GM12891 (cell line): ENCODE measurements at regions not wholly inside any gene's neighbourhood (a gene's known extent, or its start where the extent isn't known, plus 50 kb on each side); places are given as distances from the start of the nearest gene placed in this dataset.

Source experiments
- POLR2A ChIP-seq: IDR thresholded peaks from 2 replicates; pipeline ENCODE4 v1.6.1; 2011; ENCODE audit warnings: low read depth, low read length, control low read depth
- POLR2AphosphoS5 ChIP-seq: IDR thresholded peaks from 2 replicates; pipeline ENCODE4 v1.6.1; 2011; ENCODE audit warnings: low read depth, low read length, control low read depth
- POU2F2 ChIP-seq: IDR thresholded peaks from 2 replicates; pipeline ENCODE4 v1.6.1; 2011; ENCODE audit warnings: low read depth, mild to moderate bottlenecking, control low read depth, low read length, moderate library complexity

DNA sequence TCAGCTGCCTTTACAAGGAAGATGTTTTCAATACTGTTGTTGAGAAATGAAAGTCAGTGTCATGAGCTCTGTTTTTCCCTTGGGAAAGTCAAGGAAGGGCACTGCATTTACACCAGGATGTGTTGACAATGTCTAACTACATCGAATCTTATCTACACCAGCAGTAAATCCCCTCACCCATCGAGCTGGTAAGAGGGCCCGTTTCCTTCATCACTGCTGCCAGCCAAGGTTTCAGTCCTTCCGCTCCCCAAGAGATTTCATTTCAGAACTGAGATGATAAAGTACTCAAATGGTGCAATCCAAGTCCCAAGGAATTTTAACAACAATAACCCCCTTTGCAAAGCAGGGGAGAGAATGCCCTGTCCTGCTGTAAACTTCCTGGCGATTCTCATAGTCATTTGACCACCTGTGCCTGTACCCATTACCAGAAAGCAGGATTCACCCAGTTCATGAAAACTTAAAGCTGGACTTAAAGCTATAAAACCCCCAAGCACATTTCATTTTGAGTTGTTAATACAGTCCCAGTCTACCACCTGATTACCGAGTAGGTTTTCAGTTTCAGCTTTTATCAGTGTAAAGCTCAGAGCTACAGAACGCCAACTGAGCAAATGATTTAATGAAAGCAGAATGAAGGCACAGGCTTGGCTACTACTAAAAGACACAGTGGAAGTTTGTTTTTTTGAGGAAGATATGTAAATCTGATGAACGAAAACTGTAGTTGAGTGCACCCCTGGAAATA lies 122.5 kb upstream of the TAB2 start:
- no peak for TF ChIP-seq POLR2A
- no peak for TF ChIP-seq POLR2AphosphoS5
- TF ChIP-seq POU2F2 = no peak
